Liver (tissue), 8 donors: ENCODE measurements at regions not wholly inside any gene's neighbourhood (a gene's known extent, or its start where the extent isn't known, plus 50 kb on each side); places are given as distances from the start of the nearest gene placed in this dataset.
"Not testable (repeated sequence)": the region's sequence is repeated elsewhere in the genome, so short reads cannot be mapped to it uniquely, and the experiment has no call there.

Experiments
- DNase-seq: peaks from one replicate; pipeline ENCODE4 v3.0.0-alpha.2; 2017; ENCODE audit warnings: low spot score
- H3K27ac ChIP-seq, 2 donors: one replicate each; pipeline ENCODE4 v1.7.0; 2013; ENCODE audit warnings: inconsistent platforms in 2 of 2, low read length in 2 of 2, control low read depth in 1 of 2, low read depth in 1 of 2, mild to moderate bottlenecking in 1 of 2
- H3K27me3 ChIP-seq, 4 donors: one replicate each; pipeline versions ENCODE4 v1.6.1 to v1.7.0; 2013; ENCODE audit warnings: low read length in 3 of 4, inconsistent platforms in 1 of 4, mild to moderate bottlenecking in 1 of 4, moderate library complexity in 1 of 4; ENCODE audit not compliant: control insufficient read depth in 4 of 4, insufficient read depth in 4 of 4
- H3K36me3 ChIP-seq, 4 donors: one replicate each; pipeline versions ENCODE4 v1.6.1 to v1.7.0; 2013; ENCODE audit warnings: low read length in 3 of 4, mild to moderate bottlenecking in 3 of 4, low read depth in 1 of 4, moderate library complexity in 1 of 4; ENCODE audit not compliant: control insufficient read depth in 4 of 4, insufficient read depth in 3 of 4
- H3K4me1 ChIP-seq, 4 donors: one replicate each; pipeline versions ENCODE4 v1.6.1 to v1.7.0; 2013; ENCODE audit warnings: low read length in 3 of 4, mild to moderate bottlenecking in 3 of 4, moderate library complexity in 1 of 4; ENCODE audit not compliant: control insufficient read depth in 4 of 4, insufficient read depth in 4 of 4
- H3K4me3 ChIP-seq, 3 donors: one replicate each; pipeline versions ENCODE4 v1.6.1 to v1.7.0; 2013; ENCODE audit warnings: low read length in 3 of 3, control low read depth in 1 of 3, low read depth in 1 of 3, mild to moderate bottlenecking in 1 of 3
- H3K9ac ChIP-seq, 2 donors: one replicate each; pipeline ENCODE4 v1.7.0; 2013; ENCODE audit warnings: low read length in 2 of 2, mild to moderate bottlenecking in 2 of 2, moderate library complexity in 2 of 2, control low read depth in 1 of 2, low read depth in 1 of 2
- H3K9me3 ChIP-seq, 4 donors: one replicate each; pipeline versions ENCODE4 v1.6.1 to v1.7.0; 2013; ENCODE audit warnings: low read length in 3 of 4; ENCODE audit not compliant: control insufficient read depth in 4 of 4
- ATF3 ChIP-seq: IDR thresholded peaks from 2 replicates; pipeline ENCODE4 v1.6.1; 2016; ENCODE audit warnings: antibody characterized with exemption
- CTCF ChIP-seq: fragments of 150-350 bp; IDR thresholded peaks from 2 replicates; pipeline ENCODE4 v1.5.1; 2017; ENCODE audit warnings: improper control_type of control experiment, low read depth, low read length; ENCODE audit not compliant: missing input control
- EGR1 ChIP-seq, 2 donors: IDR thresholded peaks; 2 replicates each; pipeline ENCODE4 v1.6.1; 2016 to 2018; ENCODE audit warnings: antibody characterized with exemption in 2 of 2, low read depth in 2 of 2
- HNF4A ChIP-seq, 2 donors: conservative IDR thresholded peaks; 2 replicates each; pipeline ENCODE4 v1.6.1; 2016; ENCODE audit warnings: antibody characterized with exemption in 2 of 2, mild to moderate bottlenecking in 2 of 2
- HNF4G ChIP-seq: IDR thresholded peaks from 2 replicates; pipeline ENCODE4 v1.6.1; 2016; ENCODE audit warnings: antibody characterized with exemption
- MAX ChIP-seq: IDR thresholded peaks from 2 replicates; pipeline ENCODE4 v1.6.1; 2016; ENCODE audit warnings: antibody characterized with exemption
- NR2F2 ChIP-seq: IDR thresholded peaks from 2 replicates; pipeline ENCODE4 v1.6.1; 2016; ENCODE audit warnings: antibody characterized with exemption
- RAD21 ChIP-seq, 2 donors: IDR thresholded peaks; 2 replicates each; pipeline ENCODE4 v1.6.1; 2016; ENCODE audit warnings: antibody characterized with exemption in 2 of 2, mild to moderate bottlenecking in 2 of 2
- REST ChIP-seq: IDR thresholded peaks from 2 replicates; pipeline ENCODE4 v1.6.1; 2016; ENCODE audit warnings: antibody characterized with exemption, mild to moderate bottlenecking
- RXRA ChIP-seq, 2 donors: IDR thresholded peaks; 2 replicates each; pipeline ENCODE4 v1.6.1; 2017 to 2018; ENCODE audit warnings: antibody characterized with exemption in 2 of 2, mild to moderate bottlenecking in 1 of 2
- SP1 ChIP-seq: IDR thresholded peaks from 2 replicates; pipeline ENCODE4 v1.6.1; 2018; ENCODE audit warnings: antibody characterized with exemption, mild to moderate bottlenecking
- TAF1 ChIP-seq: conservative IDR thresholded peaks from 2 replicates; pipeline ENCODE4 v1.6.1; 2016; ENCODE audit warnings: antibody characterized with exemption, mild to moderate bottlenecking
- ZBTB33 ChIP-seq: IDR thresholded peaks from 2 replicates; pipeline ENCODE4 v1.6.1; 2016; ENCODE audit warnings: antibody characterized with exemption
- WGBS: extraction: QIAGEN DNeasy Blood & Tissue Kit; methylation state at CpG from one replicate; pipeline ENCODE4 v1.1.7; 2013; 5-methylcytosine and 5-hydroxymethylcytosine counted together
- donor health status: healthy.
- donor health status: healthy.
- donor health status: healthy.
- donor health status: healthy.
- donor health status: healthy.

- Histone ChIP-seq H3K9me3 (no peaks in the 10 kb centered on the region), H3K9ac (no peak overlapping the region), H3K27ac (no peak overlapping the region), H3K4me1 (no peaks in the 10 kb centered on the region), H3K36me3 (no peaks in the 10 kb centered on the region), H3K27me3 (peaks cover 0 to 2% (median 0%) of the 10 kb centered on the region in 4 donors), H3K4me3 (no peak overlapping the region)
- 85% methylated on average over 1 of the region's 1 CpG for WGBS
- TF ChIP-seq HNF4A (conservative IDR thresholded peaks at IDR 0.05), result no peak
- TF ChIP-seq EGR1 (IDR thresholded peaks at IDR 0.05; ENCODE audit: low read depth in 2 of 2), result no peak
- TF ChIP-seq REST, result no peak
- TF ChIP-seq TAF1, result no peak
- TF ChIP-seq NR2F2, result no peak
- TF ChIP-seq MAX, result no peak
- TF ChIP-seq ATF3, result no peak
- no peak for TF ChIP-seq RXRA (IDR thresholded peaks at IDR 0.05)
- no peak for TF ChIP-seq ZBTB33
- TF ChIP-seq SP1, result no peak
- no peak for TF ChIP-seq CTCF
- TF ChIP-seq HNF4G, result no peak
- TF ChIP-seq RAD21 (IDR thresholded peaks at IDR 0.05), result no peak
- DNase-seq, result no peak
These were observed 177.5 kb upstream of the CAND1 start for GRCh38 chr12:67091678-67092077.

GRCh38 chr12:67092934-67093333, 176.2 kb upstream of the CAND1 start:
- DNase-seq, result not testable (repeated sequence)

More at GRCh38 chr12:67092934-67093333, 176.2 kb upstream of the CAND1 start:
- H3K4me1 ChIP-seq, H3K36me3 ChIP-seq, H3K27ac ChIP-seq, H3K9ac ChIP-seq, H3K4me3 ChIP-seq, H3K9me3 ChIP-seq, H3K27me3 ChIP-seq: not testable (repeated sequence)
- whole genome bisulfite sequencing, result 67% methylated on average over 2 of the region's 2 CpGs
